GM23338 (cell line): ENCODE measurements at regions not wholly inside any gene's neighbourhood (a gene's known extent, or its start where the extent isn't known, plus 50 kb on each side); places are given as distances from the start of the nearest gene placed in this dataset.

Source experiments
- CTCF ChIP-seq, 2 experiments: fragments of 200-600 bp in 1 of 2; sonication (generic) in 1 of 2; conservative IDR thresholded peaks; 2 replicates each; pipeline versions ENCODE4 v1.5.1 to v1.6.1; 2016 to 2017; ENCODE audit warnings: antibody characterized with exemption in 2 of 2, low read depth in 2 of 2, mild to moderate bottlenecking in 2 of 2, moderate library complexity in 1 of 2
- ETS1 ChIP-seq: IDR thresholded peaks from 2 replicates; pipeline ENCODE4 v1.6.1; 2016; ENCODE audit warnings: antibody characterized with exemption
- EZH2 ChIP-seq: fragments of 200-600 bp; sonication (generic); IDR thresholded peaks from one replicate; pipeline ENCODE4 v1.8.0; 2017; ENCODE audit warnings: antibody characterized with exemption, mild to moderate bottlenecking, low read depth; ENCODE audit not compliant: unreplicated experiment
- POLR2AphosphoS5 ChIP-seq: IDR thresholded peaks from 2 replicates; pipeline ENCODE4 v1.6.1; 2016; ENCODE audit warnings: antibody characterized with exemption, low read depth

- no peak for TF ChIP-seq EZH2
- no peak for TF ChIP-seq CTCF (conservative IDR thresholded peaks at IDR 0.05; ENCODE audit: low read depth in 2 of 2)
- no peak for TF ChIP-seq POLR2AphosphoS5
- TF ChIP-seq ETS1, result no peak
Observed at GRCh38 chr11:36994208-36994607, 396.2 kb upstream of the RAG2 start.
